ENCODE measurements at regions not wholly inside any gene's neighbourhood (a gene's known extent, or its start where the extent isn't known, plus 50 kb on each side); places are given as distances from the start of the nearest gene placed in this dataset.

- Histone ChIP-seq H3K4me3 (replicated peaks in 1 of 3; ENCODE audit: low read depth in 2 of 3, low read length in 3 of 3) (no peak overlapping the region), H3K36me3 (replicated peaks in 1 of 2; ENCODE audit: control insufficient read depth in 1 of 2, insufficient read depth in 2 of 2, low read length in 2 of 2) (no peaks in the 10 kb centered on the region), H3K79me2 (ENCODE audit: insufficient read depth, low read length) (no peaks in the 10 kb centered on the region), H3K27ac (ENCODE audit: low read depth in 1 of 2, low read length in 2 of 2) (peak overlapping the region; percentile 61 to 87), H3K4me2 (replicated peaks; ENCODE audit: extremely low read depth, low read length, poor library complexity, severe bottlenecking) (peak overlapping the region; percentile 6), H4K20me1 (ENCODE audit: insufficient read depth, low read length) (no peaks in the 10 kb centered on the region), H3K4me1 (ENCODE audit: control insufficient read depth in 1 of 2, insufficient read depth in 2 of 2, low read length in 2 of 2) (peaks cover 13 to 19% of the 10 kb centered on the region in 2 donors), H3K9me3 (replicated peaks in 1 of 2; ENCODE audit: control insufficient read depth in 1 of 2, insufficient read depth in 1 of 2, low read length in 2 of 2) (no peaks in the 10 kb centered on the region), H3K27me3 (ENCODE audit: control insufficient read depth in 2 of 2, insufficient read depth in 2 of 2, low read length in 2 of 2) (no peaks in the 10 kb centered on the region), H3K9ac (ENCODE audit: insufficient read depth, low read length, poor library complexity, severe bottlenecking) (peak overlapping the region; percentile 34), H2AFZ (ENCODE audit: insufficient read depth, low read depth, low read length, poor library complexity, severe bottlenecking) (no peak overlapping the region)
- no CpG with 5 or more reads among the region's 4 CpGs for WGBS (ENCODE audit: insufficient coverage)
- peaks cover 0 to 4% (median 3%) of the 10 kb centered on the region in 3 donors for H3K27me3 Mint-ChIP-seq (ENCODE audit: low read depth in 3 of 3)
- peak overlapping the region; percentile 88 to 98 (median 92) for H3K27ac Mint-ChIP-seq
- DNase-seq = peak; percentile 80 to 90 (median 85)
- peak overlapping the region in 1 of 2 donors; percentile 74 for H3K4me3 Mint-ChIP-seq
- H3K9me3 Mint-ChIP-seq = peaks cover 0 to 3% (median 0%) of the 10 kb centered on the region in 7 donors
- peaks cover 21% of the 10 kb centered on the region for H3K4me1 Mint-ChIP-seq
- intact Hi-C loops (cut with micrococcal nuclease) = loop anchor here in 1 of 2 donors (5.0 to 10.0 kb wide), 2 partner anchors 86 to 562 kb away; no protein-coding TSS in a partner anchor
- no peak for TF ChIP-seq CTCF (IDR thresholded peaks at IDR 0.05)
- H3K36me3 Mint-ChIP-seq = no peaks in the 10 kb centered on the region
Observed at GRCh38 chr4:138392751-138393308, 150.7 kb upstream of the SLC7A11 start.

- H3K9ac ChIP-seq (ENCODE audit: insufficient read depth, low read length, poor library complexity, severe bottlenecking) = no peak overlapping the region
- H2AFZ ChIP-seq (ENCODE audit: insufficient read depth, low read depth, low read length, poor library complexity, severe bottlenecking) = no peak overlapping the region
- no CpG with 5 or more reads among the region's 2 CpGs for WGBS (ENCODE audit: insufficient coverage)
- H3K79me2 ChIP-seq (ENCODE audit: insufficient read depth, low read length) = no peaks in the 10 kb centered on the region
- H4K20me1 ChIP-seq (ENCODE audit: insufficient read depth, low read length) = no peaks in the 10 kb centered on the region
- H3K4me3 ChIP-seq (replicated peaks in 1 of 3; ENCODE audit: low read depth in 2 of 3, low read length in 3 of 3) = no peak overlapping the region
- Mint-ChIP-seq H3K27me3 (ENCODE audit: low read depth in 3 of 3) (peaks cover 0 to 3% (median 0%) of the 10 kb centered on the region in 3 donors), H3K4me1 (peaks cover 21% of the 10 kb centered on the region), H3K4me3 (no peak overlapping the region), H3K9me3 (peaks cover 0 to 3% (median 0%) of the 10 kb centered on the region in 7 donors), H3K36me3 (no peaks in the 10 kb centered on the region), H3K27ac (peak overlapping the region in 5 of 7 donors; percentile 35 to 75 (median 51))
- no peak overlapping the region for H3K27ac ChIP-seq (ENCODE audit: low read depth in 1 of 2, low read length in 2 of 2)
- H3K4me1 ChIP-seq (ENCODE audit: control insufficient read depth in 1 of 2, insufficient read depth in 2 of 2, low read length in 2 of 2) = peaks cover 13 to 19% of the 10 kb centered on the region in 2 donors
- no peaks in the 10 kb centered on the region for H3K36me3 ChIP-seq (replicated peaks in 1 of 2; ENCODE audit: control insufficient read depth in 1 of 2, insufficient read depth in 2 of 2, low read length in 2 of 2)
- no peak for TF ChIP-seq CTCF (IDR thresholded peaks at IDR 0.05)
- no peaks in the 10 kb centered on the region for H3K9me3 ChIP-seq (replicated peaks in 1 of 2; ENCODE audit: control insufficient read depth in 1 of 2, insufficient read depth in 1 of 2, low read length in 2 of 2)
- intact Hi-C loops (cut with micrococcal nuclease) = loop anchor here in 1 of 2 donors (5.0 to 10.0 kb wide), 2 partner anchors 83 to 565 kb away; no protein-coding TSS in a partner anchor
- no peak overlapping the region for H3K4me2 ChIP-seq (replicated peaks; ENCODE audit: extremely low read depth, low read length, poor library complexity, severe bottlenecking)
- DNase-seq = peak; percentile 65 to 90 (median 77)
- no peaks in the 10 kb centered on the region for H3K27me3 ChIP-seq (ENCODE audit: control insufficient read depth in 2 of 2, insufficient read depth in 2 of 2, low read length in 2 of 2)
Observed at GRCh38 chr4:138389976-138390685, 148.0 kb upstream of the SLC7A11 start.

Data from CD14-positive monocyte (primary cell).